B cell (primary cell): ENCODE measurements at regions not wholly inside any gene's neighbourhood (a gene's known extent, or its start where the extent isn't known, plus 50 kb on each side); places are given as distances from the start of the nearest gene placed in this dataset.

ENCODE experiments used
- EZH2 ChIP-seq: IDR thresholded peaks from 2 replicates; pipeline ENCODE4 v1.6.1; 2012; ENCODE audit warnings: borderline replicate concordance, low read depth, mild to moderate bottlenecking, moderate library complexity, low read length; ENCODE audit not compliant: insufficient read depth, poor library complexity, severe bottlenecking
- TF ChIP-seq, protein P1 (sequence below): fragments of 200-600 bp; IDR thresholded peaks from one replicate; pipeline ENCODE4 v1.8.0; 2022; ENCODE audit warnings: antibody characterized with exemption, mild to moderate bottlenecking

DNA sequence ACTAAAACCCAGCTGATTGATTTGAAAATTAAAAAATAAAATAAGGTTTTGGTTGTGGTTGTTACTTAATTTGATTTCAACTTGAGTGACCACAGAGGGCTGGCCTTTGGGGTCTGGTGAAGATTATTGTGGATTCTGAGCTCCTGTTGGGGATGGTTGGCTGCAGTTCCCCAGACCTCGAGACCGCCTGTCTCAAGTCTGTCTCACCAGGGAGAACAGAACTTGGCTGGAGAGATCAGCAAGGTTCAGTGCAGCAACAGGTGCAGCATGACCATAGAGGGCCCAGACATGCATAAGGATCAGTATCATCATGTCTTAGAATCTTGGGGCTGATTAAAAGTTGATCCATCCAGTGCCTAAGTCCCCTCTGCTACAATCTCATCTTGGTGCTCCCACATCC, 491.9 kb downstream of the BCOR start:
- TF ChIP-seq, protein P1, sequence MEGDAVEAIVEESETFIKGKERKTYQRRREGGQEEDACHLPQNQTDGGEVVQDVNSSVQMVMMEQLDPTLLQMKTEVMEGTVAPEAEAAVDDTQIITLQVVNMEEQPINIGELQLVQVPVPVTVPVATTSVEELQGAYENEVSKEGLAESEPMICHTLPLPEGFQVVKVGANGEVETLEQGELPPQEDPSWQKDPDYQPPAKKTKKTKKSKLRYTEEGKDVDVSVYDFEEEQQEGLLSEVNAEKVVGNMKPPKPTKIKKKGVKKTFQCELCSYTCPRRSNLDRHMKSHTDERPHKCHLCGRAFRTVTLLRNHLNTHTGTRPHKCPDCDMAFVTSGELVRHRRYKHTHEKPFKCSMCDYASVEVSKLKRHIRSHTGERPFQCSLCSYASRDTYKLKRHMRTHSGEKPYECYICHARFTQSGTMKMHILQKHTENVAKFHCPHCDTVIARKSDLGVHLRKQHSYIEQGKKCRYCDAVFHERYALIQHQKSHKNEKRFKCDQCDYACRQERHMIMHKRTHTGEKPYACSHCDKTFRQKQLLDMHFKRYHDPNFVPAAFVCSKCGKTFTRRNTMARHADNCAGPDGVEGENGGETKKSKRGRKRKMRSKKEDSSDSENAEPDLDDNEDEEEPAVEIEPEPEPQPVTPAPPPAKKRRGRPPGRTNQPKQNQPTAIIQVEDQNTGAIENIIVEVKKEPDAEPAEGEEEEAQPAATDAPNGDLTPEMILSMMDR, result no peak
- no peak for TF ChIP-seq EZH2
